BLaER1 (cell line): ENCODE measurements at regions not wholly inside any gene's neighbourhood (a gene's known extent, or its start where the extent isn't known, plus 50 kb on each side); places are given as distances from the start of the nearest gene placed in this dataset.

Experiments
- H3K27ac ChIP-seq: shearing (Covaris generic); formaldehyde crosslinking; 2 replicates; pipeline ENCODE4 v1.8.1; 2022
- H3K27me3 ChIP-seq: shearing (Covaris generic); formaldehyde crosslinking; 2 replicates; pipeline ENCODE4 v1.8.1; 2022
- H3K36me3 ChIP-seq: shearing (Covaris generic); formaldehyde crosslinking; 2 replicates; pipeline ENCODE4 v1.8.1; 2022
- H3K4me1 ChIP-seq: shearing (Covaris generic); formaldehyde crosslinking; 2 replicates; pipeline ENCODE4 v1.8.1; 2022
- H3K4me2 ChIP-seq: shearing (Covaris generic); formaldehyde crosslinking; 2 replicates; pipeline ENCODE4 v1.8.1; 2022
- H3K4me3 ChIP-seq: shearing (Covaris generic); formaldehyde crosslinking; 2 replicates; pipeline ENCODE4 v1.8.1; 2022
- H3K9ac ChIP-seq: shearing (Covaris generic); formaldehyde crosslinking; 2 replicates; pipeline ENCODE4 v1.8.1; 2022
- H3K9me3 ChIP-seq: shearing (Covaris generic); formaldehyde crosslinking; 2 replicates; pipeline ENCODE4 v1.8.1; 2022
- H4K20me1 ChIP-seq: shearing (Covaris generic); formaldehyde crosslinking; 2 replicates; pipeline ENCODE4 v1.8.1; 2022
- Cebpa-rat ChIP-seq: shearing (Covaris generic); IDR thresholded peaks from 2 replicates; pipeline ENCODE4 v1.8.1; 2022

- Histone ChIP-seq H3K4me1 (no peaks in the 10 kb centered on the region), H3K4me2 (no peak overlapping the region), H3K27me3 (no peaks in the 10 kb centered on the region), H3K9ac (no peak overlapping the region), H3K9me3 (no peaks in the 10 kb centered on the region), H3K4me3 (no peak overlapping the region), H4K20me1 (no peaks in the 10 kb centered on the region), H3K36me3 (no peaks in the 10 kb centered on the region), H3K27ac (no peak overlapping the region)
- no peak for TF ChIP-seq Cebpa-rat
These were observed 276.5 kb upstream of the KCNMB2 start for GRCh38 chr3:178259703-178260102.

GRCh38 chr3:178260887-178261565, 275.2 kb upstream of the KCNMB2 start:
- H3K4me2 ChIP-seq, result no peak overlapping the region
- no peak overlapping the region for H3K4me3 ChIP-seq

GRCh38 chr3:178263236-178263916, 272.9 kb upstream of the KCNMB2 start:
- Histone ChIP-seq H3K36me3 (no peaks in the 10 kb centered on the region), H3K4me1 (no peaks in the 10 kb centered on the region), H3K27me3 (no peaks in the 10 kb centered on the region), H3K27ac (no peak overlapping the region), H3K9ac (no peak overlapping the region), H3K4me3 (no peak overlapping the region), H3K9me3 (no peaks in the 10 kb centered on the region), H3K4me2 (no peak overlapping the region), H4K20me1 (no peaks in the 10 kb centered on the region)
- TF ChIP-seq Cebpa-rat, result no peak

More at GRCh38 chr3:178260887-178261565, 275.2 kb upstream of the KCNMB2 start:
- no peaks in the 10 kb centered on the region for H3K9me3 ChIP-seq
- H3K27me3 ChIP-seq, result no peaks in the 10 kb centered on the region
- no peak for TF ChIP-seq Cebpa-rat
- no peak overlapping the region for H3K27ac ChIP-seq
- no peaks in the 10 kb centered on the region for H3K4me1 ChIP-seq
- no peaks in the 10 kb centered on the region for H3K36me3 ChIP-seq
- no peak overlapping the region for H3K9ac ChIP-seq
- H4K20me1 ChIP-seq, result no peaks in the 10 kb centered on the region

- Histone ChIP-seq H3K9ac (no peak overlapping the region), H4K20me1 (no peaks in the 10 kb centered on the region), H3K9me3 (no peaks in the 10 kb centered on the region), H3K36me3 (no peaks in the 10 kb centered on the region), H3K4me3 (no peak overlapping the region), H3K27me3 (no peaks in the 10 kb centered on the region), H3K4me2 (no peak overlapping the region), H3K27ac (no peak overlapping the region), H3K4me1 (no peaks in the 10 kb centered on the region)
- TF ChIP-seq Cebpa-rat, result no peak
These were observed 268.9 kb upstream of the KCNMB2 start for GRCh38 chr3:178267158-178267844.

GRCh38 chr3:178270838-178271237, 265.4 kb upstream of the KCNMB2 start:
- H3K4me2 ChIP-seq, result no peak overlapping the region
- H3K36me3 ChIP-seq, result no peaks in the 10 kb centered on the region
- no peak overlapping the region for H3K9ac ChIP-seq
- no peak overlapping the region for H3K27ac ChIP-seq
- no peaks in the 10 kb centered on the region for H3K27me3 ChIP-seq
- TF ChIP-seq Cebpa-rat, result no peak
- no peaks in the 10 kb centered on the region for H3K9me3 ChIP-seq
- H3K4me1 ChIP-seq, result no peaks in the 10 kb centered on the region
- H4K20me1 ChIP-seq, result no peaks in the 10 kb centered on the region
- no peak overlapping the region for H3K4me3 ChIP-seq

GRCh38 chr3:178271740-178272387, 264.4 kb upstream of the KCNMB2 start:
- no peaks in the 10 kb centered on the region for H3K4me1 ChIP-seq
- no peak for TF ChIP-seq Cebpa-rat
- no peak overlapping the region for H3K9ac ChIP-seq
- H3K27me3 ChIP-seq, result no peaks in the 10 kb centered on the region
- H3K27ac ChIP-seq, result no peak overlapping the region
- peaks cover 1% of the 10 kb centered on the region for H3K9me3 ChIP-seq
- H3K36me3 ChIP-seq, result no peaks in the 10 kb centered on the region
- H3K4me2 ChIP-seq, result no peak overlapping the region
- H3K4me3 ChIP-seq, result no peak overlapping the region
- no peaks in the 10 kb centered on the region for H4K20me1 ChIP-seq

- no peak overlapping the region for H3K9ac ChIP-seq
- no peak overlapping the region for H3K4me3 ChIP-seq
- H3K9me3 ChIP-seq, result peaks cover 11% of the 10 kb centered on the region
- H3K4me2 ChIP-seq, result no peak overlapping the region
- H3K27me3 ChIP-seq, result no peaks in the 10 kb centered on the region
- H3K4me1 ChIP-seq, result no peaks in the 10 kb centered on the region
- H3K27ac ChIP-seq, result no peak overlapping the region
- H4K20me1 ChIP-seq, result no peaks in the 10 kb centered on the region
- no peak for TF ChIP-seq Cebpa-rat
- H3K36me3 ChIP-seq, result no peaks in the 10 kb centered on the region
These were observed 263.4 kb upstream of the KCNMB2 start for GRCh38 chr3:178272841-178273240.

- no peak for TF ChIP-seq Cebpa-rat
- Histone ChIP-seq H3K27ac (no peak overlapping the region), H3K4me1 (no peaks in the 10 kb centered on the region), H3K4me3 (no peak overlapping the region), H3K9ac (no peak overlapping the region), H3K36me3 (peaks cover 5% of the 10 kb centered on the region; the same call in 1 of the 2 replicates), H3K27me3 (no peaks in the 10 kb centered on the region), H3K9me3 (peaks cover 28% of the 10 kb centered on the region), H4K20me1 (no peaks in the 10 kb centered on the region), H3K4me2 (no peak overlapping the region)
These were observed 261.5 kb upstream of the KCNMB2 start for GRCh38 chr3:178274711-178275110.

GRCh38 chr3:178275311-178275710, 260.9 kb upstream of the KCNMB2 start:
- peaks cover 32% of the 10 kb centered on the region for H3K9me3 ChIP-seq
- H3K27ac ChIP-seq, result no peak overlapping the region
- no peak overlapping the region for H3K4me2 ChIP-seq
- H3K9ac ChIP-seq, result no peak overlapping the region
- H3K27me3 ChIP-seq, result no peaks in the 10 kb centered on the region
- H3K4me3 ChIP-seq, result no peak overlapping the region
- H4K20me1 ChIP-seq, result no peaks in the 10 kb centered on the region
- peaks cover 5% of the 10 kb centered on the region; the same call in 1 of the 2 replicates for H3K36me3 ChIP-seq
- no peak for TF ChIP-seq Cebpa-rat
- no peaks in the 10 kb centered on the region for H3K4me1 ChIP-seq
